ENCODE measurements at regions not wholly inside any gene's neighbourhood (a gene's known extent, or its start where the extent isn't known, plus 50 kb on each side); places are given as distances from the start of the nearest gene placed in this dataset.

- Mint-ChIP-seq H3K9me3 (peaks cover 8% of the 10 kb centered on the region), H3K27ac (no peak overlapping the region)
These were observed 334.4 kb upstream of the TRIB2 start for GRCh38 chr2:12382366-12382765.

GRCh38 chr2:12389344-12390045, 327.2 kb upstream of the TRIB2 start:
- no peak for DNase-seq (ENCODE audit: extremely low spot score, unreplicated experiment)
- peaks cover 18% of the 10 kb centered on the region for H3K4me1 Mint-ChIP-seq (ENCODE audit: unreplicated experiment)
- H3K4me3 Mint-ChIP-seq, result peak overlapping the region; percentile 10
- TF ChIP-seq CTCF (conservative IDR thresholded peaks at IDR 0.05), result no peak
- H3K9me3 Mint-ChIP-seq, result peaks cover 9% of the 10 kb centered on the region
- H3K27me3 Mint-ChIP-seq, result no peaks in the 10 kb centered on the region
- H3K27ac Mint-ChIP-seq, result peak overlapping the region; percentile 49
- peaks cover 4% of the 10 kb centered on the region for H3K36me3 Mint-ChIP-seq

More at GRCh38 chr2:12382366-12382765, 334.4 kb upstream of the TRIB2 start:
- no peak for DNase-seq (ENCODE audit: extremely low spot score, unreplicated experiment)
- no peaks in the 10 kb centered on the region for H3K4me1 Mint-ChIP-seq (ENCODE audit: unreplicated experiment)
- H3K4me3 Mint-ChIP-seq, result no peak overlapping the region
- no peaks in the 10 kb centered on the region for H3K27me3 Mint-ChIP-seq
- peaks cover 4% of the 10 kb centered on the region for H3K36me3 Mint-ChIP-seq
- TF ChIP-seq CTCF (conservative IDR thresholded peaks at IDR 0.05), result no peak

- H3K4me3 Mint-ChIP-seq, result no peak overlapping the region
- peaks cover 4% of the 10 kb centered on the region for H3K36me3 Mint-ChIP-seq
- H3K4me1 Mint-ChIP-seq (ENCODE audit: unreplicated experiment), result peaks cover 18% of the 10 kb centered on the region
- no peaks in the 10 kb centered on the region for H3K27me3 Mint-ChIP-seq
- no peak overlapping the region for H3K27ac Mint-ChIP-seq
- peaks cover 9% of the 10 kb centered on the region for H3K9me3 Mint-ChIP-seq
- DNase-seq (ENCODE audit: extremely low spot score, unreplicated experiment), result no peak
- no peak for TF ChIP-seq CTCF (conservative IDR thresholded peaks at IDR 0.05)
These were observed 325.6 kb upstream of the TRIB2 start for GRCh38 chr2:12391116-12391515.

GRCh38 chr2:12396699-12397098, 320.0 kb upstream of the TRIB2 start:
- Mint-ChIP-seq H3K27me3 (no peaks in the 10 kb centered on the region), H3K4me1 (ENCODE audit: unreplicated experiment) (peaks cover 22% of the 10 kb centered on the region), H3K36me3 (no peaks in the 10 kb centered on the region), H3K27ac (peak overlapping the region; percentile 99), H3K9me3 (no peaks in the 10 kb centered on the region), H3K4me3 (peak overlapping the region; percentile 69)
- no peak for TF ChIP-seq CTCF (conservative IDR thresholded peaks at IDR 0.05)
- DNase-seq (ENCODE audit: extremely low spot score, unreplicated experiment), result no peak

GRCh38 chr2:12397854-12398253, 318.9 kb upstream of the TRIB2 start:
- H3K9me3 Mint-ChIP-seq, result peaks cover 5% of the 10 kb centered on the region
- peaks cover 22% of the 10 kb centered on the region for H3K4me1 Mint-ChIP-seq (ENCODE audit: unreplicated experiment)
- peak overlapping the region; percentile 20 for H3K4me3 Mint-ChIP-seq
- peak overlapping the region; percentile 99 for H3K27ac Mint-ChIP-seq
- no peaks in the 10 kb centered on the region for H3K36me3 Mint-ChIP-seq
- H3K27me3 Mint-ChIP-seq, result no peaks in the 10 kb centered on the region
- TF ChIP-seq CTCF (conservative IDR thresholded peaks at IDR 0.05), result no peak
- DNase-seq (ENCODE audit: extremely low spot score, unreplicated experiment), result no peak
